Loucy (cell line): ENCODE measurements at regions not wholly inside any gene's neighbourhood (a gene's known extent, or its start where the extent isn't known, plus 50 kb on each side); places are given as distances from the start of the nearest gene placed in this dataset.

Experiments
- EZH2phosphoT487 ChIP-seq: fragments of 200-600 bp; IDR thresholded peaks from 2 replicates; pipeline ENCODE4 v1.6.1; 2018; ENCODE audit warnings: antibody characterized with exemption, mild to moderate bottlenecking, moderate library complexity, borderline replicate concordance
- TF ChIP-seq, protein P1 (sequence below): fragments of 200-600 bp; sonication (generic); conservative IDR thresholded peaks from 2 replicates; pipeline ENCODE4 v1.5.1; 2014; ENCODE audit warnings: mild to moderate bottlenecking, antibody characterized with exemption, low read length

DNA sequence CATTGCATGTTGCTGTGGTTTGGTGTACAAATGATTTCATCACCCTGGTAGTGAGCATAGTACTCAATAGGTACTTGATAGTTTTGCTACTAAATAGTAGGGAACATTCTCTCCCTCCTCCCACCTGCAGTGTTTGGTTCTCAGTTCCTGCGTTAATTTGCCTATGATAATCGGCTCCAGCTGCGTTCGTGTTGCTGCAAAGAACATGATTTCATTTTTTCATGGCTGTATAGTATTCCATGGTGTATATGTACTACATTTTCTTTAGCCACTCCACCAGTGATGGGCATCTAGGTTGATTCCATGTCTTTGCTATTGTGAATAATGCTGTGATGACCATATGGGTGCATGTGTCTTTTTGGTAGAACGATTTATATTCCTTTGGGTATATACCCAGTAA lies 903.4 kb downstream of the TTLL7 start:
- TF ChIP-seq, protein P1, sequence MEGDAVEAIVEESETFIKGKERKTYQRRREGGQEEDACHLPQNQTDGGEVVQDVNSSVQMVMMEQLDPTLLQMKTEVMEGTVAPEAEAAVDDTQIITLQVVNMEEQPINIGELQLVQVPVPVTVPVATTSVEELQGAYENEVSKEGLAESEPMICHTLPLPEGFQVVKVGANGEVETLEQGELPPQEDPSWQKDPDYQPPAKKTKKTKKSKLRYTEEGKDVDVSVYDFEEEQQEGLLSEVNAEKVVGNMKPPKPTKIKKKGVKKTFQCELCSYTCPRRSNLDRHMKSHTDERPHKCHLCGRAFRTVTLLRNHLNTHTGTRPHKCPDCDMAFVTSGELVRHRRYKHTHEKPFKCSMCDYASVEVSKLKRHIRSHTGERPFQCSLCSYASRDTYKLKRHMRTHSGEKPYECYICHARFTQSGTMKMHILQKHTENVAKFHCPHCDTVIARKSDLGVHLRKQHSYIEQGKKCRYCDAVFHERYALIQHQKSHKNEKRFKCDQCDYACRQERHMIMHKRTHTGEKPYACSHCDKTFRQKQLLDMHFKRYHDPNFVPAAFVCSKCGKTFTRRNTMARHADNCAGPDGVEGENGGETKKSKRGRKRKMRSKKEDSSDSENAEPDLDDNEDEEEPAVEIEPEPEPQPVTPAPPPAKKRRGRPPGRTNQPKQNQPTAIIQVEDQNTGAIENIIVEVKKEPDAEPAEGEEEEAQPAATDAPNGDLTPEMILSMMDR: no peak
- TF ChIP-seq EZH2phosphoT487: no peak
